ENCODE measurements at regions not wholly inside any gene's neighbourhood (a gene's known extent, or its start where the extent isn't known, plus 50 kb on each side); places are given as distances from the start of the nearest gene placed in this dataset.

- TF ChIP-seq CTCF (IDR thresholded peaks at IDR 0.05) = no peak
- no peak for TF ChIP-seq POLR2A (IDR thresholded peaks at IDR 0.05)
Observed at GRCh38 chr16:61146429-61146828, 889.8 kb downstream of the CDH8 start.
